HG03045 (cell line): ENCODE measurements at regions not wholly inside any gene's neighbourhood (a gene's known extent, or its start where the extent isn't known, plus 50 kb on each side); places are given as distances from the start of the nearest gene placed in this dataset.
"Not testable (repeated sequence)": the region's sequence is repeated elsewhere in the genome, so short reads cannot be mapped to it uniquely, and the experiment has no call there.

ENCODE experiments used
- ATAC-seq: cut with Tn5 transposase; IDR thresholded peaks from one replicate; pipeline ENCODE4 v1.9.1; 2021; ENCODE audit warnings: mild to moderate bottlenecking, moderate library complexity; ENCODE audit not compliant: unreplicated experiment

GRCh38 chr6:141464490-141464889 is 668.2 kb upstream of the GJE1 start:
- ATAC-seq, result peak; percentile 58

- ATAC-seq, result peak; percentile 83
These were observed 669.3 kb upstream of the GJE1 start for GRCh38 chr6:141463237-141463977.

GRCh38 chr6:141460743-141461484 is 671.8 kb upstream of the GJE1 start:
- ATAC-seq, result no peak

- ATAC-seq, result not testable (repeated sequence)
These were observed 672.5 kb upstream of the GJE1 start for GRCh38 chr6:141460245-141460644.

- ATAC-seq, result not testable (repeated sequence)
These were observed 674.7 kb upstream of the GJE1 start for GRCh38 chr6:141457984-141458383.

GRCh38 chr6:141452354-141452686 is 680.4 kb upstream of the GJE1 start:
- no peak for ATAC-seq

GRCh38 chr6:141451511-141452353 is 681.0 kb upstream of the GJE1 start:
- ATAC-seq, result no peak

GRCh38 chr6:141451181-141451510 is 681.6 kb upstream of the GJE1 start:
- no peak for ATAC-seq

GRCh38 chr6:141445928-141446628 is 686.6 kb upstream of the GJE1 start:
- no peak for ATAC-seq

GRCh38 chr6:141443668-141444289 is 688.9 kb upstream of the GJE1 start:
- no peak for ATAC-seq

GRCh38 chr6:141443032-141443431 is 689.7 kb upstream of the GJE1 start:
- no peak for ATAC-seq

GRCh38 chr6:141439513-141439912 is 693.2 kb upstream of the GJE1 start:
- no peak for ATAC-seq

- no peak for ATAC-seq
These were observed 695.0 kb upstream of the GJE1 start for GRCh38 chr6:141437685-141438084.

- ATAC-seq, result no peak
These were observed 695.7 kb upstream of the GJE1 start for GRCh38 chr6:141437011-141437410.

GRCh38 chr6:141426400-141426980 is 706.2 kb upstream of the GJE1 start:
- ATAC-seq, result no peak

GRCh38 chr6:141421378-141421777 is 711.3 kb upstream of the GJE1 start:
- ATAC-seq, result no peak

- ATAC-seq, result no peak
These were observed 714.6 kb upstream of the GJE1 start for GRCh38 chr6:141418076-141418475.

- no peak for ATAC-seq
These were observed 716.8 kb upstream of the GJE1 start for GRCh38 chr6:141415896-141416295.

GRCh38 chr6:141413196-141413595 is 719.5 kb upstream of the GJE1 start:
- no peak for ATAC-seq

GRCh38 chr6:141406761-141407160 is 726.0 kb upstream of the GJE1 start:
- no peak for ATAC-seq
